Right lobe of liver (tissue), 6 donors: ENCODE measurements at regions not wholly inside any gene's neighbourhood (a gene's known extent, or its start where the extent isn't known, plus 50 kb on each side); places are given as distances from the start of the nearest gene placed in this dataset.

Experiments
- ATAC-seq, 4 donors: fragments of 200-7000 bp; cut with Tn5 transposase; one replicate each; pipeline ENCODE4 v1.9.1; 2020; ENCODE audit warnings: mild to moderate bottlenecking in 4 of 4, moderate library complexity in 4 of 4
- DNase-seq, 3 donors: peaks; one replicate each; pipeline ENCODE4 v3.0.0-alpha.2; 2020
- H3K27ac ChIP-seq, 3 donors: fragments of 200-600 bp; one replicate each; pipeline ENCODE4 v1.8.0; 2022
- H3K27me3 ChIP-seq, 2 donors: fragments of 200-600 bp; one replicate each; pipeline ENCODE4 v1.8.0; 2022
- H3K36me3 ChIP-seq, 4 donors: fragments of 200-600 bp; sonication (generic) in 1 of 4; one replicate each; pipeline versions ENCODE4 v1.5.1 to v1.8.0; 2017 to 2022; ENCODE audit warnings: control low read depth in 1 of 4
- H3K4me1 ChIP-seq, 4 donors: fragments of 200-600 bp; sonication (generic) in 1 of 4; one replicate each; pipeline versions ENCODE4 v1.5.1 to v1.8.0; 2017 to 2022; ENCODE audit warnings: control low read depth in 1 of 4
- H3K4me3 ChIP-seq, 3 donors: fragments of 200-600 bp; one replicate each; pipeline ENCODE4 v1.8.0; 2022
- H3K9me3 ChIP-seq, 4 donors: fragments of 200-600 bp; sonication (generic) in 1 of 4; one replicate each; pipeline versions ENCODE4 v1.5.1 to v1.8.0; 2017 to 2022; ENCODE audit warnings: control low read depth in 1 of 4
- CTCF ChIP-seq, 4 donors: fragments of 200-600 bp in 3 of 4; fragments of 450-650 bp in 1 of 4; IDR thresholded peaks; one replicate each; pipeline versions ENCODE4 v1.5.1 to v1.8.0; 2016 to 2022; ENCODE audit warnings: antibody characterized with exemption in 4 of 4, mild to moderate bottlenecking in 2 of 4
- POLR2A ChIP-seq: fragments of 450-650 bp; IDR thresholded peaks from one replicate; pipeline ENCODE4 v1.6.1; 2017; ENCODE audit warnings: antibody characterized with exemption, mild to moderate bottlenecking
- WGBS: methylation state at CpG from one replicate; pipeline ENCODE4 v1.1.6; 2018; ENCODE audit warnings: low coverage, low lambda C conversion rate; ENCODE audit not compliant: insufficient coverage; ENCODE audit errors: missing lambda C conversion rate; 5-methylcytosine and 5-hydroxymethylcytosine counted together
- intact Hi-C, 2 donors: fragments of 100-400 bp; cut with DNase I; formaldehyde crosslinking; loops; one replicate each; pipeline versions ENCODE4 v1.11.2 to v1.14.1; 2022
- donor health status: DM: no; HTN: yes; CAD: no.
- donor health status: DM: no; HTN: no; CAD: no.
- donor health status: DM: no; HTN: no; CAD: no.
- donor health status: DM: no; HTN: yes; CAD: no.
- donor health status: DM: no; HTN: yes; CAD: no.

GRCh38 chr15:57878573-57878972 is 172.1 kb downstream of the POLR2M start:
- TF ChIP-seq POLR2A (no peak), CTCF (IDR thresholded peaks at IDR 0.05) (no peak)
- no peak overlapping the region for H3K27ac ChIP-seq
- H3K36me3 ChIP-seq: no peaks in the 10 kb centered on the region
- H3K4me1 ChIP-seq: no peaks in the 10 kb centered on the region
- peak in 2 of 4 donors; percentile 45 to 97 for ATAC-seq
- no peaks in the 10 kb centered on the region for H3K9me3 ChIP-seq
- H3K27me3 ChIP-seq: no peaks in the 10 kb centered on the region
- DNase-seq: no peak
- 18% methylated on average over 2 of the region's 2 CpGs for WGBS
- H3K4me3 ChIP-seq: no peak overlapping the region
- intact Hi-C loops: no loop called here

- no peak for DNase-seq
- TF ChIP-seq POLR2A (no peak), CTCF (IDR thresholded peaks at IDR 0.05) (no peak)
- intact Hi-C loops: no loop called here
- WGBS: 88% methylated on average over 3 of the region's 3 CpGs
- Histone ChIP-seq H3K36me3 (no peaks in the 10 kb centered on the region), H3K9me3 (no peaks in the 10 kb centered on the region), H3K4me1 (no peaks in the 10 kb centered on the region), H3K27me3 (no peaks in the 10 kb centered on the region), H3K27ac (no peak overlapping the region), H3K4me3 (no peak overlapping the region)
- no peak for ATAC-seq
Observed at GRCh38 chr15:57881361-57881760, 174.8 kb downstream of the POLR2M start.

- TF ChIP-seq POLR2A: no peak
- no peak for TF ChIP-seq CTCF (IDR thresholded peaks at IDR 0.05)
- Histone ChIP-seq H3K27me3 (no peaks in the 10 kb centered on the region), H3K4me1 (no peaks in the 10 kb centered on the region), H3K9me3 (no peaks in the 10 kb centered on the region), H3K36me3 (no peaks in the 10 kb centered on the region), H3K4me3 (no peak overlapping the region), H3K27ac (no peak overlapping the region)
- DNase-seq (no peak), ATAC-seq (no peak)
- intact Hi-C loops: no loop called here
- WGBS: 88% methylated on average over 3 of the region's 3 CpGs
Observed at GRCh38 chr15:57881972-57882371, 175.5 kb downstream of the POLR2M start.

GRCh38 chr15:57883701-57884100 is 177.2 kb downstream of the POLR2M start:
- Histone ChIP-seq H3K4me1 (no peaks in the 10 kb centered on the region), H3K4me3 (no peak overlapping the region), H3K9me3 (no peaks in the 10 kb centered on the region), H3K27me3 (no peaks in the 10 kb centered on the region), H3K27ac (no peak overlapping the region), H3K36me3 (no peaks in the 10 kb centered on the region)
- intact Hi-C loops: no loop called here
- ATAC-seq: no peak
- DNase-seq: no peak
- 86% methylated on average over 1 of the region's 1 CpG for WGBS
- no peak for TF ChIP-seq POLR2A
- no peak for TF ChIP-seq CTCF (IDR thresholded peaks at IDR 0.05)

GRCh38 chr15:57884936-57885335 is 178.4 kb downstream of the POLR2M start:
- ATAC-seq (no peak), DNase-seq (no peak)
- Histone ChIP-seq H3K9me3 (no peaks in the 10 kb centered on the region), H3K4me1 (no peaks in the 10 kb centered on the region), H3K4me3 (no peak overlapping the region), H3K27ac (no peak overlapping the region), H3K27me3 (no peaks in the 10 kb centered on the region), H3K36me3 (no peaks in the 10 kb centered on the region)
- intact Hi-C loops: no loop called here
- no peak for TF ChIP-seq POLR2A
- TF ChIP-seq CTCF (IDR thresholded peaks at IDR 0.05): no peak
- 46% methylated on average over 1 of the region's 1 CpG for WGBS
